ENCODE measurements at regions not wholly inside any gene's neighbourhood (a gene's known extent, or its start where the extent isn't known, plus 50 kb on each side); places are given as distances from the start of the nearest gene placed in this dataset.

- TF ChIP-seq GATA2 (IDR thresholded peaks at IDR 0.05; ENCODE audit: low read depth, low read length) (no peak), GATA3 (IDR thresholded peaks at IDR 0.05; ENCODE audit: low read depth, low read length) (no peak)
Measured at GRCh38 chr1:112807999-112808398, 92.9 kb upstream of the PPM1J start.

All from SH-SY5Y (cell line).